NK-92 treated with Interleukin-12 subunit alpha and Interleukin-12 subunit beta, amount 100 ng/mL, for 24 hours (cell line): ENCODE measurements at regions not wholly inside any gene's neighbourhood (a gene's known extent, or its start where the extent isn't known, plus 50 kb on each side); places are given as distances from the start of the nearest gene placed in this dataset.
"Not testable (repeated sequence)": the region's sequence is repeated elsewhere in the genome, so short reads cannot be mapped to it uniquely, and the experiment has no call there.

Experiments
- DNase-seq: peaks from one replicate; lab custom pipeline; 2025; lab: John Stamatoyannopoulos, UW

GRCh38 chr20:51305316-51306052 lies 237.0 kb downstream of the NFATC2 start:
- no peak for DNase-seq

GRCh38 chr20:51303731-51304670 lies 238.5 kb downstream of the NFATC2 start:
- DNase-seq = no peak

GRCh38 chr20:51301026-51301425 lies 241.5 kb downstream of the NFATC2 start:
- no peak for DNase-seq

GRCh38 chr20:51300104-51300503 lies 242.4 kb downstream of the NFATC2 start:
- no peak for DNase-seq

- no peak for DNase-seq
These were observed 243.1 kb downstream of the NFATC2 start for GRCh38 chr20:51299413-51299812.

- DNase-seq = no peak
These were observed 244.3 kb downstream of the NFATC2 start for GRCh38 chr20:51298141-51298749.

GRCh38 chr20:51287628-51288413 lies 254.7 kb downstream of the NFATC2 start:
- DNase-seq = no peak

- no peak for DNase-seq
These were observed 255.8 kb downstream of the NFATC2 start for GRCh38 chr20:51286758-51287157.

- DNase-seq = no peak
These were observed 256.8 kb downstream of the NFATC2 start for GRCh38 chr20:51285684-51286083.

- DNase-seq = no peak
These were observed 257.6 kb downstream of the NFATC2 start for GRCh38 chr20:51284871-51285270.

- no peak for DNase-seq
These were observed 258.3 kb downstream of the NFATC2 start for GRCh38 chr20:51284176-51284575.

GRCh38 chr20:51281521-51281920 lies 258.6 kb upstream of the KCNG1 start:
- DNase-seq = no peak

GRCh38 chr20:51280047-51280446 lies 257.1 kb upstream of the KCNG1 start:
- DNase-seq = no peak

GRCh38 chr20:51277961-51278360 lies 255.1 kb upstream of the KCNG1 start:
- DNase-seq = no peak

- DNase-seq = no peak
These were observed 253.4 kb upstream of the KCNG1 start for GRCh38 chr20:51276296-51276695.

GRCh38 chr20:51275826-51276225 lies 252.9 kb upstream of the KCNG1 start:
- DNase-seq = no peak

GRCh38 chr20:51275181-51275580 lies 252.3 kb upstream of the KCNG1 start:
- no peak for DNase-seq

GRCh38 chr20:51272401-51272800 lies 249.5 kb upstream of the KCNG1 start:
- no peak for DNase-seq

GRCh38 chr20:51271931-51272330 lies 249.0 kb upstream of the KCNG1 start:
- DNase-seq = no peak

GRCh38 chr20:51271289-51271688 lies 248.4 kb upstream of the KCNG1 start:
- not testable (repeated sequence) for DNase-seq

GRCh38 chr20:51269671-51270070 lies 246.8 kb upstream of the KCNG1 start:
- no peak for DNase-seq

- DNase-seq = no peak
These were observed 244.8 kb upstream of the KCNG1 start for GRCh38 chr20:51267679-51268078.
